Stomach (tissue), 4 donors: ENCODE measurements at regions not wholly inside any gene's neighbourhood (a gene's known extent, or its start where the extent isn't known, plus 50 kb on each side); places are given as distances from the start of the nearest gene placed in this dataset.

Experiments
- CTCF ChIP-seq, 7 experiments: fragments of 450-650 bp in 4 of 7; fragments of 200-600 bp in 3 of 7; sonication (generic) in 3 of 7; IDR thresholded peaks; one replicate each; pipeline ENCODE4 v1.5.1; 2016 to 2019; ENCODE audit warnings: antibody characterized with exemption in 7 of 7, control low read depth in 2 of 7, mild to moderate bottlenecking in 1 of 7
- EP300 ChIP-seq: sonication (generic); formaldehyde crosslinking; IDR thresholded peaks from one replicate; pipeline ENCODE4 v1.6.1; 2017; ENCODE audit warnings: antibody characterized with exemption
- POLR2A ChIP-seq, 4 donors: fragments of 450-650 bp; IDR thresholded peaks; one replicate each; pipeline ENCODE4 v1.6.1; 2016; ENCODE audit warnings: antibody characterized with exemption in 4 of 4, control low read depth in 2 of 4, mild to moderate bottlenecking in 1 of 4, moderate library complexity in 1 of 4
- POLR2AphosphoS5 ChIP-seq, 3 donors: sonication (generic); formaldehyde crosslinking; IDR thresholded peaks; one replicate each; pipeline ENCODE4 v1.6.1; 2016; ENCODE audit warnings: antibody characterized with exemption in 3 of 3

- TF ChIP-seq CTCF (IDR thresholded peaks at IDR 0.05) (no peak), POLR2A (IDR thresholded peaks at IDR 0.05) (no peak), POLR2AphosphoS5 (IDR thresholded peaks at IDR 0.05) (no peak), EP300 (no peak)
Observed at GRCh38 chr20:51884561-51884960, 82.2 kb upstream of the SALL4 start.
